Activated CD4-positive, alpha-beta memory T cell treated with anti-CD3 and anti-CD28 coated beads, Interleukin-2, amount 10 ng/mL, durations not matched to agents 7 days and 5 days (primary cell): ENCODE measurements at regions not wholly inside any gene's neighbourhood (a gene's known extent, or its start where the extent isn't known, plus 50 kb on each side); places are given as distances from the start of the nearest gene placed in this dataset.

Source experiments
- CTCF ChIA-PET: fragments of 350-600 bp; sonication (Branson Sonifier 250); formaldehyde crosslinking; loops from one replicate; lab custom pipeline; 2021; ENCODE audit warnings: antibody characterized with exemption, inconsistent platforms; lab: Charles Lee
- POLR2A ChIA-PET: fragments of 350-600 bp; sonication (Branson Sonifier 250); formaldehyde crosslinking; loops from one replicate; lab custom pipeline; 2021; ENCODE audit warnings: antibody characterized with exemption; lab: Charles Lee
- DNase-seq: peaks from one replicate; pipeline ENCODE4 v3.0.0-alpha.2; 2020
- H3K27ac Mint-ChIP-seq: one replicate; pipeline ENCODE4 v1.8.0; 2021; ENCODE audit warnings: mild to moderate bottlenecking, mixed read lengths
- H3K27me3 Mint-ChIP-seq: one replicate; pipeline ENCODE4 v1.8.0; 2021; ENCODE audit warnings: mixed read lengths
- H3K36me3 Mint-ChIP-seq: one replicate; pipeline ENCODE4 v1.8.0; 2021; ENCODE audit warnings: low read depth, mixed read lengths
- H3K4me1 Mint-ChIP-seq: one replicate; pipeline ENCODE4 v1.8.0; 2021; ENCODE audit warnings: mixed read lengths
- H3K4me3 Mint-ChIP-seq: one replicate; pipeline ENCODE4 v1.8.0; 2021; ENCODE audit warnings: mild to moderate bottlenecking, mixed read lengths
- H3K9me3 Mint-ChIP-seq: one replicate; pipeline ENCODE4 v1.8.0; 2021; ENCODE audit warnings: mixed read lengths

DNA sequence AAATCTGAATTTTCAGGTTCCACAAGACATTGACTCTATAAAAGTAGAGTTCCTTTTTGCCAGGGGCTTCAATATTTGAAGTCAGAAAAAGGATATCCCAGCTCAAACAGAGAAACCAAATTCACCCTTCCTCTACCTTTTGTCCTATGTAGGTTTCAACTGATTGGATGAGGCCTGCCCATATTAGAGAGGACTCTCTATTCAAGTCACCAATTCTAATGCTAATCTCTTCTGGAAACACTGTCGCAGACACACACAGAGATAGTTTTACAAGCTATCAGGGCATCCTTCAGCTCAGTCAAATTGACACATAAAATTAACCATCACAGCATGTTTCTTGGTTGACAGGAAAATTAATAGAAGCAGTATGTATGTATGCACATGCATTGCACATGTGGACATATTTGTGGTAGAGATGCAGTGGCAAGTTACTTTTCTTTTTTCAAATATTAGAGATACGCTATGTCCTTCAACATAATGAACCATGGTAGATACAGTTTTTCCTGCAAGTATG lies 207.1 kb downstream of the RAD51AP2 start:
- CTCF ChIA-PET = interaction anchor here (0.7 kb wide), 1 partner anchor 535 kb away, joined by 3 read pairs; no protein-coding TSS in a partner anchor

DNA sequence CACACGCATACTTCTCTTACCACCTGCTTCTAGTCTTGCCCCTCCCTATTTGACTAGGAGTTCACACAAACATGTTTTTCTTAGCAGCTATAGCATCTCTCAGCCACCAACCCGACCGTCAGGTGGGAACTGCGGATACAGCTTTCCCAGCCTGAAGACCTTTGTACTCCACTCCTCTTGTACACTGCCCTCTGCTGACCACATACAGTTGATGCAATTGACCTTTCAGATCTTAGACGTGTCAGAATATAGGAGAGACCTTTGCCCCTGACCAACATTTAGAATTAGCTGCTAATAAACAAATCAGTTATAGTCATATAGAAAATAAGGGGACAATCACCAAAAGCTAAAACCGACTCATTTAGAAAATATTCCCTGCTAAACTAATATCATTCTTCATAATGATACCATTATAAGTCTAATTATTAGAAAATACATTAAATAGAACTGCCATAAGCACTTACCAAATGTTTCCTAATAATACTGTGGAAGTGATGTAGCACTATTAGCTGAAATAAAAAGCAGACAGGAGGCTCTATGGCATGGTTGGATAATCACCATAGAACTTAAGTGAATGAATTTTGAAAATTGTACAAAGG lies 208.4 kb downstream of the RAD51AP2 start:
- DNase-seq = no peak
- Mint-ChIP-seq H3K4me1 (peaks cover 3% of the 10 kb centered on the region), H3K36me3 (no peaks in the 10 kb centered on the region), H3K27me3 (no peaks in the 10 kb centered on the region), H3K27ac (no peak overlapping the region), H3K4me3 (no peak overlapping the region), H3K9me3 (no peaks in the 10 kb centered on the region)
- CTCF ChIA-PET = interaction anchor here (0.9 to 1.3 kb wide), 3 partner anchors 15 to 537 kb away, joined by 3 read pairs; no protein-coding TSS in a partner anchor
- POLR2A ChIA-PET = no interaction called here

More for the DNA sequence above, 207.1 kb downstream of the RAD51AP2 start:
- DNase-seq = no peak
- H3K4me3 Mint-ChIP-seq = no peak overlapping the region
- H3K27me3 Mint-ChIP-seq = no peaks in the 10 kb centered on the region
- POLR2A ChIA-PET = no interaction called here
- H3K27ac Mint-ChIP-seq = no peak overlapping the region
- H3K9me3 Mint-ChIP-seq = no peaks in the 10 kb centered on the region
- H3K4me1 Mint-ChIP-seq = peaks cover 3% of the 10 kb centered on the region
- no peaks in the 10 kb centered on the region for H3K36me3 Mint-ChIP-seq

DNA sequence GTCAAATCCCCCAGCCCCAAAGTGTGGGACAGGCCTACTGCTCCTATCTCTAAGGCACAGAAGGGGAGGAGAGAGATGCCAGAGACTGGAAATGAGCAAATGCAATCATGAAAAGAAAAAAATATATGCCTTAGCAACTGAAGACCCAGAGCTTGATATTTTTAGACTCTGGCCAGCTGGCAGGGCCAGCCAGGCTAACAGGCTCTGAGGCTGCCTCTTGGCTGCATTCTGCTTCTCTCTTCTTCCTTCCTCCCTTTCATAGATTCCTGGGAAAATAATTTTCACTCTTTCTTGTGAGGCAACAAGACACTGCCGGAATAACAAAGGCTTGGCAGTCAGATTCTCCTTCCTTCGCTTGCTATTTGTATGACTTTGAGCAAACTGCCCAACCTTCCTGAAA lies 209.1 kb downstream of the RAD51AP2 start:
- Mint-ChIP-seq H3K4me1 (peaks cover 3% of the 10 kb centered on the region), H3K36me3 (no peaks in the 10 kb centered on the region), H3K27me3 (no peaks in the 10 kb centered on the region), H3K27ac (no peak overlapping the region), H3K9me3 (no peaks in the 10 kb centered on the region), H3K4me3 (no peak overlapping the region)
- no peak for DNase-seq
- POLR2A ChIA-PET = no interaction called here
- CTCF ChIA-PET = interaction anchor here (1.1 to 1.3 kb wide), 3 partner anchors 362 to 536 kb away, joined by 3 read pairs; no protein-coding TSS in a partner anchor

DNA sequence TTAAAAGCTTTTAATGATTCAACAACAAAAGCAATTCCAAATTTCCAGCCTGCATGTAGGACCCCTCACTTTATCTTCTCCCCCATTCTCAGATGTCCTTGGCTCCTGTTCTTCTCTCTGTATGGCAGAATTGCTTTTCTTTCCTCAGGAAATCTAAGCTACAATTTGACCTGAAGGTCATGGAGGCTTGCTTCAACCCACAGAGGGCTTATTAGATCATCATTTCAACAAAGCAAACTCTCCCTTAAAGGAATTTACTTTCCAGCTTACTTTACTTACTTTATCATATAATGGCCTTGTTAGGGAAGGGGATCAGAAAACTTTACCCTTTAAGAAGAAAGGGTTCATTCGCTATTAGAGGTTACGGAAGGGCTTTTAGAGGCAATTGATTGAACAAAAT lies 211.5 kb downstream of the RAD51AP2 start:
- DNase-seq = no peak
- H3K27ac Mint-ChIP-seq = no peak overlapping the region
- H3K36me3 Mint-ChIP-seq = no peaks in the 10 kb centered on the region
- POLR2A ChIA-PET = no interaction called here
- H3K4me3 Mint-ChIP-seq = no peak overlapping the region
- no peaks in the 10 kb centered on the region for H3K27me3 Mint-ChIP-seq
- CTCF ChIA-PET = no interaction called here
- H3K4me1 Mint-ChIP-seq = no peaks in the 10 kb centered on the region
- no peaks in the 10 kb centered on the region for H3K9me3 Mint-ChIP-seq

DNA sequence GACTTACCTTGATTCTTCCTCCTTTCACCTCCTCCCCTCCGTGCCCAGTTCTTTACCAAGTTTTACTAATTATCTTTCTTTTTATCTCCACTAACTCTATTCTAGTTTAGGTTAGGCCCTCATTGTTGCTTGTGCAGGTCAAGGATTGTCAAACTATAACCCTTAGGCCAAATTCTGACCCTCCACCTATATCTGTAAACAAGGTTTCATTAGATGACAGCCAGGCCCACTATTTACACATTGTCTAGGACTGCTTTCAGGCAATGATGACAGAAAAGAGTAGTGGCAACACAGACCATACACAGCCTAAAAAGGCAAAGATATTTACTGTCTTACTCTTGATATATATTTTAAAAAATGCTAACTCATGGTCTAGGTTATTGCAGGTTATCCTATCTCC lies 212.0 kb downstream of the RAD51AP2 start:
- no peaks in the 10 kb centered on the region for H3K9me3 Mint-ChIP-seq

DNA sequence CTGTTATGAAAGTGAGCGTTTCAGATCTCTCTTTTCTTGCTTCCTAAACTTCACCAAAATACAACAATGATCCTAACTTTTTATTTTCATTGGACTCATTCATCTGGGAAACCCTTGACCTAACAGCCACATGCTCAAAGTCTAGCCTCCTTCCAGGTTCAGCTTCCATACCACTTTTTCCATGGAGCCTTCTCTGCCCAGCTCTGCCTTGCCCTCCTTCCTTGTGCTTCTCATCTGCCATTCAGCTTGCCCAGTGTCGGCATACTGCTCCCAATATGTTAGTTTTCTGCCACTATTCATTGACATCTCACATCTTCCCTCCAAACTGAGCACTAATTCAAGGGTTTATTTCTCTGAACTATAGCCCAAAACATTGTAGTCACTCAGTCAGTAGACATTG lies 214.7 kb downstream of the RAD51AP2 start:
- Mint-ChIP-seq H3K9me3 (no peaks in the 10 kb centered on the region), H3K36me3 (no peaks in the 10 kb centered on the region), H3K27me3 (no peaks in the 10 kb centered on the region), H3K27ac (no peak overlapping the region), H3K4me3 (no peak overlapping the region), H3K4me1 (no peaks in the 10 kb centered on the region)
- no peak for DNase-seq
- ChIA-PET CTCF (no interaction called here), POLR2A (no interaction called here)

More for the DNA sequence above, 212.0 kb downstream of the RAD51AP2 start:
- Mint-ChIP-seq H3K4me3 (no peak overlapping the region), H3K36me3 (no peaks in the 10 kb centered on the region), H3K27me3 (no peaks in the 10 kb centered on the region), H3K4me1 (no peaks in the 10 kb centered on the region), H3K27ac (no peak overlapping the region)
- DNase-seq = no peak
- CTCF ChIA-PET = no interaction called here
- POLR2A ChIA-PET = no interaction called here

DNA sequence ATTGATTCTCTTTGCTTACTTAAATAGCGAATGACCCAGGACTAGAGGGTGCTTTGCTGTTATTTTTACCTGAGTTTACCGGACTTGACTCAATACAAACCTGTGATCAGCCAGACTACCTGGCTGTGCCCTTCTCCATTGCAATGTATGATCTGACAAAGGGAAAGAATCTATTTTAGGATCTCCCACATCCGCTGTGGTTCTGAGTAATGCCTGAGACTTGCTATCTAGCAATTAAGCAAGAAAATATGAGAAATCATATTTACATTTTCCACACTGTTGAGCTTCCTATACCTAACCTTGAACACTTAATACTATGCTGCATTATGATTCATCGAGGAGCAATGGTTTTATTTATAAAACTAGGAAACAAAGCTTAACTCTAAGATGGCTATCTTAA lies 215.2 kb downstream of the RAD51AP2 start:
- H3K27me3 Mint-ChIP-seq = no peaks in the 10 kb centered on the region
- ChIA-PET POLR2A (no interaction called here), CTCF (no interaction called here)
- no peak overlapping the region for H3K4me3 Mint-ChIP-seq
- H3K9me3 Mint-ChIP-seq = no peaks in the 10 kb centered on the region
- no peaks in the 10 kb centered on the region for H3K36me3 Mint-ChIP-seq
- no peaks in the 10 kb centered on the region for H3K4me1 Mint-ChIP-seq
- no peak overlapping the region for H3K27ac Mint-ChIP-seq
- no peak for DNase-seq

DNA sequence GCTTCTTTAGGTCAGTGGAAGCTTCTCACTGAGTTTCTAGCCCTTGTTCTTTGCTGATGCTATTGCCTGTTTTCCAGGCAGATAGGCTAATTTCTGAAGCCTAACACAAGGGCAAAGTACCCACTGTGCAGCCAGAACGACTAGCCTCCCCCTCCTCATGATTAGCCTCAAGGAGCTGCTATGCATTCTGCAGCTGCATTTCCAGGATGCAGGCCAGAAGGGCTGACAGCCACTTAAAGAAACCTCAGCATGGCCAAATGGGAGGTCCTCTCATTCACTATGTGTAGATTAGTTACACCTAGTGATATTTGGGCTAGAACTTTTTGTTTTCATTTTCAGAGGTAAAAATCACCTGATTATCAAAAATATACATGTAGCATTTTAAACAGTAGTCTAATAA lies 216.0 kb downstream of the RAD51AP2 start:
- Mint-ChIP-seq H3K9me3 (no peaks in the 10 kb centered on the region), H3K27ac (no peak overlapping the region), H3K36me3 (no peaks in the 10 kb centered on the region), H3K27me3 (no peaks in the 10 kb centered on the region), H3K4me1 (no peaks in the 10 kb centered on the region), H3K4me3 (no peak overlapping the region)
- no peak for DNase-seq
- CTCF ChIA-PET = no interaction called here
- POLR2A ChIA-PET = no interaction called here

DNA sequence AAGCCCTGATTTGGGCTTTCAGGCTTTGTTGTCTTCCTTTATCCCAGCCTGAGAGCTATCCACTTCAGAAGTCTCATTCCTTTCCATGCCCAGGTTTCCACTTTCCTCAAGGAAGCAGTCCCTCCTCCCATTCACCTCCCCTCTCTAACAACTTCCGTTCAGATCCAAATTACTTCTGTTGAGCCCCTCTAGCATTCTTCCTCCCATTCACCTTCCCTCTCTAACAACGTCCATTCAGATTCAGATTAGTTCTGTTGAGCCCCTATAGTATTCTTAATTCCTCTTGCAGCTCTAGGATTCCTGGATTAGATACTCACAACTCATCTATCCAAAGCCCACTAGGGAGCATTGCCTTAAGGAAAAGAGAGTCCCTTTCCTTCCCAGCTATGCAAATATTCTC lies 216.8 kb downstream of the RAD51AP2 start:
- Mint-ChIP-seq H3K4me3 (no peak overlapping the region), H3K4me1 (no peaks in the 10 kb centered on the region), H3K9me3 (no peaks in the 10 kb centered on the region), H3K27ac (no peak overlapping the region), H3K36me3 (no peaks in the 10 kb centered on the region), H3K27me3 (no peaks in the 10 kb centered on the region)
- ChIA-PET POLR2A (no interaction called here), CTCF (no interaction called here)
- no peak for DNase-seq

DNA sequence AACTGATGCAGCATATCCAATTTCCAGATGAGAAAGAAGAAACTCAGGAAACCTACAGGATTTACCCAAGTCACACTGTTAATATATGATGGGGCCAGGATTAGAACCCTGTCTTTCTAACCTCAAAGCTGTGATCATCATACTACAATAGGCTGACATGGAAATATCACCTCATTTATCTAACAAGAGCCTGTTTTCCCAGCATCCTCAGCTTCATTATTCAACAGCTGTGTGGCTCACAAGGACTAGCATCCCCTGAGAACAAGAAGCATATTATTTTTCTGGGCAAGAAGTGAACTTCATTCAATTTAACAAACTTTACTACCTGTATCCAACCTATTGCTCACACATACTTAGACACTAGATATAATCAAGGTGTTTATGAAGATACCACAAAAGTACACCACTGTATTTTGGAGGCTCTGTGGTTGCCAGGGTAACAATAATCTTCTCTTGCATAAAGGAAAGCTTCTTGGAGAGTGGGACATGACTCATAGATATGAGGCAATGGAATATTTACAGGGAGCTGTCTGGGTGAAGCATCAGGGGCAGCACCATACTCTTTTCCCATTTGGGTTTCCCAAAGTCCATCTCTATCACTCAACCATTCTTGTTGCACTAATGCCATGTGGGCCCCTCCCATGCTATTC lies 218.2 kb downstream of the RAD51AP2 start:
- CTCF ChIA-PET = no interaction called here
- no peak for DNase-seq
- Mint-ChIP-seq H3K36me3 (no peaks in the 10 kb centered on the region), H3K4me3 (no peak overlapping the region), H3K9me3 (no peaks in the 10 kb centered on the region), H3K27me3 (no peaks in the 10 kb centered on the region), H3K4me1 (no peaks in the 10 kb centered on the region), H3K27ac (no peak overlapping the region)
- POLR2A ChIA-PET = no interaction called here

DNA sequence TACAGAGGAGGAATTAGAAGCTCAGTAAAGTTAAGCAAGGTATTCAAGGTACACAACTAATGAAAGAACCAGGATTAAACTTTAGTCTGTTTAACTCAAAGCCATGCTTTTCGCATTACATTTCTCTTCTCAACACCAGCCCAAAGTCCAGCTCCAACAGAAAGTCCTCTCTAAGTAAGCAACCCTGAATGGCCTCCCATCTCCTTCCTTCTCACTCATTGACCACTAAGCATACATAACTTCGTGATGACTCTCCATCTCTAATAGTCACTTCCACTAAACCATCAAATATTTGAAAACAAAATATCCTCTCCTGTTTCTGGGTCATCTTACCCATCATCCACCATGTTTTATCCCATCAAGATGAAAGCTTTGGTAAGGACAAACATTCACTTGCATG lies 219.8 kb downstream of the RAD51AP2 start:
- Mint-ChIP-seq H3K27me3 (no peaks in the 10 kb centered on the region), H3K4me3 (no peak overlapping the region), H3K4me1 (no peaks in the 10 kb centered on the region), H3K36me3 (no peaks in the 10 kb centered on the region), H3K27ac (no peak overlapping the region), H3K9me3 (no peaks in the 10 kb centered on the region)
- DNase-seq = no peak
- CTCF ChIA-PET = no interaction called here
- POLR2A ChIA-PET = no interaction called here

DNA sequence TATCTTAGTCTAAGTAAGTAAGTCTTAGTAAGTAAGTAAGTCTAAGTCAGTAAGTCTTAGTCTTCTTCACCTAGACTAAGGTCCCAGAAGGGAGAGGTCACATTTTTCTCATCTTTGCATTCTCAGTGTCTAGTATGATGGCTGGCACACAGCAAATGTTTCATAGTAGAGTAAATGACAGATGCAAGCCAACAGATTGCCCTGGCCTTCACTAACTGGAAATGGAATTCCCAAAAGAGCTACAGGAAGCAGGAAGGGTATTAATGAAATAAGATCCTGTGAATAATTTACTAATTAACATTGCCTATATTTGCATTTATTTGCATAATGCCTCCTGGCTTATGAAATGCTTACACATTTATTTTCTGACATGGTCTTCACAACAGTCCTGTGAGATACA lies 221.6 kb downstream of the RAD51AP2 start:
- CTCF ChIA-PET = no interaction called here
- no peak overlapping the region for H3K27ac Mint-ChIP-seq
- POLR2A ChIA-PET = no interaction called here
- H3K9me3 Mint-ChIP-seq = no peaks in the 10 kb centered on the region
- H3K27me3 Mint-ChIP-seq = no peaks in the 10 kb centered on the region
- H3K4me1 Mint-ChIP-seq = no peaks in the 10 kb centered on the region
- H3K36me3 Mint-ChIP-seq = no peaks in the 10 kb centered on the region
- no peak for DNase-seq
- H3K4me3 Mint-ChIP-seq = no peak overlapping the region

DNA sequence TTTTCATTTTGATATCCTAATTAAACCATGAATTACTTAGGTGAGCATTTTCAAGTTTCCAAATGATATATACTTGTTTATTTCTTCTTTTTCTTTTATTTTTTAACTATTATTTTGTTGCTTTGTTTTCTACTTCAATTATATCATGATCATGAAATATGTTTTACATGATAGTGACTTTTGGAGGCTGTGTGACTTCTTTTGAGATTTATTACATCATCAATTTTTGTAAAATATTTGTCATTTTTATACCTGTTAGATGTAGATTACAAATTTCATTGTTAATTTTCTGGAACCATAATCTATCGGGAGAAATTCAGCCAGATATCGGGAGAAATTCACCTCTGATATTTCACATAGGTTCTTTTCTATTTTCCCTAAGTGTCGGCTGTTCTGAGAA lies 228.6 kb downstream of the RAD51AP2 start:
- ChIA-PET POLR2A (no interaction called here), CTCF (no interaction called here)
- no peak for DNase-seq
- no peak overlapping the region for H3K4me3 Mint-ChIP-seq
- no peaks in the 10 kb centered on the region for H3K9me3 Mint-ChIP-seq
- H3K27me3 Mint-ChIP-seq = no peaks in the 10 kb centered on the region
- no peaks in the 10 kb centered on the region for H3K36me3 Mint-ChIP-seq
- H3K4me1 Mint-ChIP-seq = no peaks in the 10 kb centered on the region
- no peak overlapping the region for H3K27ac Mint-ChIP-seq

DNA sequence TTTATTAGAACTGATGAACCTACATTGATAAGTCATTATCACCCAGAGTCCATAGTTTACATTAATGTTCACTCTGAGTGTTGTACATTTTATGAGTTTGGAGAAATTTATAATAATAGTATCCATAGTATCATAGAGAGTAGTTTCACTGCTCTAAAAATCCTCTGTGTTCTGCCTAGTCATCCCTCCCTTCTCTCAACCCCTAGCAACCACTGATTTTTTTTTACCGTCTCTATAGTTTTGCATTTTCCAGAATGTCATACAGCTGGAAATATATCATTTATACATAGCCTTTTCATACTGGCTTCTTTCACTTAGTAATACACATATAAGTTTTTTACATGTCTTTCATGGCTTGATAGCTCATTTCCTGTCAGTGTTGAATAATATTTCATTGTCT lies 231.1 kb downstream of the RAD51AP2 start:
- Mint-ChIP-seq H3K9me3 (peaks cover 2% of the 10 kb centered on the region), H3K27ac (no peak overlapping the region), H3K36me3 (no peaks in the 10 kb centered on the region), H3K4me3 (no peak overlapping the region), H3K4me1 (no peaks in the 10 kb centered on the region), H3K27me3 (no peaks in the 10 kb centered on the region)
- no peak for DNase-seq
- POLR2A ChIA-PET = no interaction called here
- CTCF ChIA-PET = no interaction called here
